Limb (tissue), 2 donors: ENCODE measurements at regions not wholly inside any gene's neighbourhood (a gene's known extent, or its start where the extent isn't known, plus 50 kb on each side); places are given as distances from the start of the nearest gene placed in this dataset.
A peak's percentile ranks its signal among the peaks of the same experiment; 100 is the strongest.
"Not testable (repeated sequence)": the region's sequence is repeated elsewhere in the genome, so short reads cannot be mapped to it uniquely, and the experiment has no call there.

Source experiments
- DNase-seq, 2 donors: peaks; one replicate each; pipeline ENCODE4 v3.0.0-alpha.2; 2016; ENCODE audit errors: extremely low spot score in 2 of 2

GRCh38 chrX:145393702-145394235 lies 146.5 kb downstream of the SPANXN1 start:
- DNase-seq, result no peak

GRCh38 chrX:145394344-145394743 lies 147.0 kb downstream of the SPANXN1 start:
- no peak for DNase-seq

- no peak for DNase-seq
Observed at GRCh38 chrX:145396612-145397011, 149.3 kb downstream of the SPANXN1 start.

- DNase-seq, result peak in 1 of 2 donors; percentile 7
Observed at GRCh38 chrX:145405012-145405411, 157.7 kb downstream of the SPANXN1 start.

- no peak for DNase-seq
Observed at GRCh38 chrX:145410622-145411021, 163.3 kb downstream of the SPANXN1 start.

- not testable (repeated sequence) for DNase-seq
Observed at GRCh38 chrX:145436211-145436610, 188.9 kb downstream of the SPANXN1 start.

GRCh38 chrX:145464650-145465049 lies 217.3 kb downstream of the SPANXN1 start:
- no peak for DNase-seq

- no peak for DNase-seq
Observed at GRCh38 chrX:145475725-145476124, 228.4 kb downstream of the SPANXN1 start.

GRCh38 chrX:145484740-145485139 lies 237.4 kb downstream of the SPANXN1 start:
- DNase-seq, result no peak

GRCh38 chrX:145502670-145503069 lies 255.4 kb downstream of the SPANXN1 start:
- no peak for DNase-seq

GRCh38 chrX:145506214-145506613 lies 258.9 kb downstream of the SPANXN1 start:
- no peak for DNase-seq

GRCh38 chrX:145524931-145525330 lies 277.6 kb downstream of the SPANXN1 start:
- no peak for DNase-seq

- no peak for DNase-seq
Observed at GRCh38 chrX:145532176-145532780, 285.0 kb downstream of the SPANXN1 start.

- DNase-seq, result no peak
Observed at GRCh38 chrX:145533534-145533933, 284.1 kb upstream of the SLITRK2 start.

- DNase-seq, result no peak
Observed at GRCh38 chrX:145549496-145549895, 268.1 kb upstream of the SLITRK2 start.

- no peak for DNase-seq
Observed at GRCh38 chrX:145552643-145553042, 265.0 kb upstream of the SLITRK2 start.

GRCh38 chrX:145553702-145554101 lies 263.9 kb upstream of the SLITRK2 start:
- no peak for DNase-seq

- no peak for DNase-seq
Observed at GRCh38 chrX:145563159-145563558, 254.5 kb upstream of the SLITRK2 start.

GRCh38 chrX:145609951-145610511 lies 207.6 kb upstream of the SLITRK2 start:
- DNase-seq, result no peak

- DNase-seq, result no peak
Observed at GRCh38 chrX:145613894-145614293, 203.7 kb upstream of the SLITRK2 start.

GRCh38 chrX:145620666-145621065 lies 197.0 kb upstream of the SLITRK2 start:
- DNase-seq, result no peak

- no peak for DNase-seq
Observed at GRCh38 chrX:145623453-145623852, 194.2 kb upstream of the SLITRK2 start.

GRCh38 chrX:145630081-145630480 lies 187.5 kb upstream of the SLITRK2 start:
- no peak for DNase-seq
